K562 (cell line): ENCODE measurements at regions not wholly inside any gene's neighbourhood (a gene's known extent, or its start where the extent isn't known, plus 50 kb on each side); places are given as distances from the start of the nearest gene placed in this dataset.

Source experiments
- ATAC-seq: fragments of 200-7000 bp; cut with Tn5 transposase; 3 replicates; pipeline ENCODE4 v1.9.1; 2020; ENCODE audit warnings: moderate library complexity
- BruUV-seq: library from RNA; stranded (reverse); fragments of 400-500 nt; replicated peaks from 2 replicates; lab custom pipeline; 2021; lab: Mats Ljungman, UMichigan
- CTCF ChIA-PET: fragments of 300-600 bp; formaldehyde crosslinking; extraction: SDS; loops from one replicate; lab custom pipeline; 2021; ENCODE audit warnings: low intra/inter-chr PET ratio; lab: Yijun Ruan, JAX
- POLR2A ChIA-PET: fragments of 300-600, 350-650 bp; sonication (Branson Sonifier 250); formaldehyde crosslinking; extraction: SDS; loops from one replicate; lab custom pipeline; 2021; ENCODE audit warnings: antibody characterized with exemption, inconsistent platforms; lab: Yijun Ruan, JAX
- DNase-seq, 4 experiments: peaks; one replicate each; pipeline versions ENCODE4 v3.0.0 to v3.0.0-alpha.2; 2011 to 2018; ENCODE audit warnings: low spot score in 3 of 4, mixed read lengths in 3 of 4; ENCODE audit errors: extremely low read depth in 1 of 4
- FAIRE-seq: peaks from 2 replicates; lab custom pipeline; 2011; peaks lifted over from hg19 to GRCh38; lab: Jason Lieb, UNC
- H2AFZ ChIP-seq: 2 replicates; pipeline ENCODE4 v1.6.0; 2011; ENCODE audit warnings: low read depth, low read length, control low read depth, inconsistent platforms
- H3K27ac ChIP-seq: fragments of 200-600 bp; 3 replicates; pipeline ENCODE4 v1.8.0; 2011; ENCODE audit warnings: low read depth, mild to moderate bottlenecking, control low read depth, inconsistent platforms, low read length, moderate library complexity, mixed read lengths; ENCODE audit errors: extremely low read depth
- H3K27me3 ChIP-seq, 2 experiments: fragments of 300-600 bp in 1 of 2; 2 replicates in 1 of 2; 3 replicates in 1 of 2; pipeline versions ENCODE4 v1.6.0 to v1.8.0; 2011; ENCODE audit warnings: inconsistent platforms in 2 of 2, low read length in 2 of 2, mild to moderate bottlenecking in 1 of 2, mixed read lengths in 1 of 2, moderate library complexity in 1 of 2; ENCODE audit not compliant: control insufficient read depth in 2 of 2, insufficient read depth in 2 of 2
- H3K36me3 ChIP-seq: fragments of 300-600 bp; 3 replicates; pipeline ENCODE4 v1.8.0; 2011; ENCODE audit warnings: mild to moderate bottlenecking, low read length, inconsistent platforms; ENCODE audit not compliant: control insufficient read depth, insufficient read depth
- H3K4me1 ChIP-seq, 2 experiments: fragments of 200-600 bp in 1 of 2; replicated peaks in 1 of 2; 2 replicates in 1 of 2; 3 replicates in 1 of 2; pipeline versions ENCODE4 v1.5.1 to v1.8.0; 2011; ENCODE audit warnings: inconsistent platforms in 2 of 2, low read length in 2 of 2, mild to moderate bottlenecking in 1 of 2, mixed read lengths in 1 of 2, moderate library complexity in 1 of 2; ENCODE audit not compliant: control insufficient read depth in 2 of 2, insufficient read depth in 2 of 2
- H3K4me2 ChIP-seq: 2 replicates; pipeline ENCODE4 v1.6.1; 2011; ENCODE audit warnings: low read length, control low read depth, inconsistent platforms, mixed read lengths; ENCODE audit not compliant: insufficient read depth
- H3K4me3 ChIP-seq: fragments of 200-600 bp; sonication (generic), shearing (Covaris generic); 2 replicates; pipeline ENCODE4 v1.5.1; 2016; ENCODE audit warnings: control low read depth, inconsistent platforms
- H3K79me2 ChIP-seq: fragments of 200-600 bp; 3 replicates; pipeline ENCODE4 v1.8.0; 2011; ENCODE audit warnings: low read length, inconsistent platforms; ENCODE audit not compliant: control insufficient read depth, insufficient read depth
- H3K9ac ChIP-seq, 2 experiments: 2 replicates each; pipeline versions ENCODE4 v1.6.0 to v1.6.1; 2011; ENCODE audit warnings: low read depth in 2 of 2, low read length in 2 of 2, control low read depth in 1 of 2, inconsistent platforms in 1 of 2, mild to moderate bottlenecking in 1 of 2, mixed read lengths in 1 of 2; ENCODE audit not compliant: insufficient read depth in 1 of 2
- H3K9me1 ChIP-seq: one replicate; pipeline ENCODE4 v1.6.0; 2011; ENCODE audit warnings: inconsistent platforms, mild to moderate bottlenecking, low read length, moderate library complexity; ENCODE audit not compliant: control insufficient read depth, insufficient read depth
- H3K9me3 ChIP-seq: replicated peaks from 2 replicates; pipeline ENCODE4 v1.5.1; 2011; ENCODE audit warnings: low read depth, low read length, inconsistent platforms; ENCODE audit not compliant: control insufficient read depth, insufficient read depth
- H4K20me1 ChIP-seq: replicated peaks from 2 replicates; pipeline ENCODE4 v1.6.1; 2011; ENCODE audit warnings: low read length, inconsistent platforms, mixed read lengths; ENCODE audit not compliant: control insufficient read depth, insufficient read depth
- CAMTA2 ChIP-seq: fragments of 250-450 bp; sonication (Bioruptor Pico); conservative IDR thresholded peaks from 2 replicates; pipeline ENCODE4 v1.5.1; 2022
- CBX3 ChIP-seq, 2 experiments: IDR thresholded peaks; 1 replicate in 1 of 2; 2 replicates in 1 of 2; pipeline ENCODE4 v1.6.1; 2012; ENCODE audit warnings: inconsistent platforms in 2 of 2, low read length in 2 of 2, borderline replicate concordance in 1 of 2, control low read depth in 1 of 2
- CREB1 ChIP-seq, 2 experiments: sonication (generic) in 1 of 2; formaldehyde crosslinking in 1 of 2; IDR thresholded peaks; 2 replicates each; pipeline versions ENCODE4 v1.6.1 to v1.8.0; 2012 to 2022; ENCODE audit warnings: inconsistent platforms in 1 of 2, mild to moderate bottlenecking in 1 of 2, missing genetic modification reagents in 1 of 2, moderate library complexity in 1 of 2
- DDX20 ChIP-seq: fragments of 450-650 bp; IDR thresholded peaks from 2 replicates; pipeline ENCODE4 v1.6.1; 2016; ENCODE audit warnings: missing genetic modification characterization, low read depth, mild to moderate bottlenecking, missing compliant biosample characterization, moderate library complexity
- FOXA1 ChIP-seq: fragments of 450-650 bp; IDR thresholded peaks from 2 replicates; pipeline ENCODE4 v1.6.1; 2016; ENCODE audit warnings: mild to moderate bottlenecking, borderline replicate concordance
- GTF2E2 ChIP-seq: fragments of 200-800 bp; sonication (Bioruptor generic); IDR thresholded peaks from 2 replicates; pipeline ENCODE4 v1.6.1; 2016; ENCODE audit warnings: missing genetic modification characterization, missing compliant biosample characterization
- KAT7 ChIP-seq: sonication (generic); formaldehyde crosslinking; IDR thresholded peaks from 2 replicates; pipeline ENCODE4 v1.8.0; 2022; ENCODE audit warnings: missing genetic modification reagents, mild to moderate bottlenecking, borderline replicate concordance
- L3MBTL2 ChIP-seq: fragments of 450-650 bp; IDR thresholded peaks from 2 replicates; pipeline ENCODE4 v1.6.1; 2016; ENCODE audit warnings: mild to moderate bottlenecking, moderate library complexity
- NCOA6 ChIP-seq: fragments of 450-650 bp; IDR thresholded peaks from 2 replicates; pipeline ENCODE4 v1.6.1; 2017; ENCODE audit warnings: mild to moderate bottlenecking
- SREBF2 ChIP-seq: sonication (generic); formaldehyde crosslinking; IDR thresholded peaks from 2 replicates; pipeline ENCODE4 v1.4.0; 2020; ENCODE audit warnings: mild to moderate bottlenecking, missing genetic modification reagents
- ZFPM2 ChIP-seq: fragments of 250-450 bp; sonication (Bioruptor Pico); IDR thresholded peaks from 2 replicates; pipeline ENCODE4 v1.5.1; 2022; ENCODE audit warnings: mild to moderate bottlenecking
- ZNF584 ChIP-seq: fragments of 200-800 bp; sonication (Bioruptor generic); IDR thresholded peaks from 2 replicates; pipeline ENCODE4 v1.6.1; 2016; ENCODE audit warnings: low read depth, mild to moderate bottlenecking, missing genetic modification characterization, missing compliant biosample characterization
- WGBS: fragments of 100-300 bp; shearing (Covaris generic); methylation state at CpG from one replicate; pipeline ENCODE4 v1.1.6; 2016; ENCODE audit warnings: low coverage, mixed read lengths; ENCODE audit not compliant: insufficient coverage; ENCODE audit errors: missing lambda C conversion rate; 5-methylcytosine and 5-hydroxymethylcytosine counted together
- in situ Hi-C: fragments of 300-500 bp; cut with MboI; formaldehyde crosslinking; loops from 4 replicates; pipeline ENCODE4 v1.15.0; 2018; ENCODE audit warnings: inconsistent platforms, mixed read lengths
- intact Hi-C: fragments of 100-400 bp; cut with micrococcal nuclease; formaldehyde crosslinking; loops from 2 replicates; pipeline ENCODE4 v1.14.2; 2022
- TF ChIP-seq, protein P1 (sequence below): fragments of 250-450 bp; sonication (Bioruptor Pico); IDR thresholded peaks from 2 replicates; pipeline ENCODE4 v1.4.0; 2020
- TF ChIP-seq, protein P2 (sequence below): fragments of 250-450 bp; sonication (Bioruptor Pico); IDR thresholded peaks from 2 replicates; pipeline ENCODE4 v1.8.0; 2021; ENCODE audit warnings: mild to moderate bottlenecking, moderate library complexity

DNA sequence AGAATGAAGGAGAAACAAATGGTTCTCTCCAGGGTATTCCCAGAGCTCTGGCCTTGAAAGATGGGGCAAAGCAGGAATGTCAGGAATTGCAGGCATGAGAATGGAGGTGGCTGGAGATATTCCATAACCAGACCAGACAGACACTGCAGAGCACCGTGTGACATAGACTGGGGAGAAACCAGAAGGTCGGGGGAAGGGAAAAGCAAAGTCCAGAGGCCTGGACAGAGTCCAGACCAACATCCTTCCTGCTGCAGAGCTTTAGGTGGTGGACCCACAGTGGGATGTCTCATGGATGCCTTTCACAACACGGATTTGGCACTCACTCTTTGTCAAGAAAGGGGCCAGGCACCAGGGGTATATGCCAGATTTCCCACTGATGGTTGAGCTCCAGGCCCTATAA, 177.2 kb upstream of the INHBA start (continued):
- TF ChIP-seq, protein P1, sequence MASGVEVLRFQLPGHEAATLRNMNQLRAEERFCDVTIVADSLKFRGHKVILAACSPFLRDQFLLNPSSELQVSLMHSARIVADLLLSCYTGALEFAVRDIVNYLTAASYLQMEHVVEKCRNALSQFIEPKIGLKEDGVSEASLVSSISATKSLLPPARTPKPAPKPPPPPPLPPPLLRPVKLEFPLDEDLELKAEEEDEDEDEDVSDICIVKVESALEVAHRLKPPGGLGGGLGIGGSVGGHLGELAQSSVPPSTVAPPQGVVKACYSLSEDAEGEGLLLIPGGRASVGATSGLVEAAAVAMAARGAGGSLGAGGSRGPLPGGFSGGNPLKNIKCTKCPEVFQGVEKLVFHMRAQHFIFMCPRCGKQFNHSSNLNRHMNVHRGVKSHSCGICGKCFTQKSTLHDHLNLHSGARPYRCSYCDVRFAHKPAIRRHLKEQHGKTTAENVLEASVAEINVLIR: no peak
- TF ChIP-seq FOXA1: no peak
- TF ChIP-seq SREBF2 (CRISPR knock-in tag): no peak
- no peak for TF ChIP-seq CAMTA2 (CRISPR knock-in tag)

DNA sequence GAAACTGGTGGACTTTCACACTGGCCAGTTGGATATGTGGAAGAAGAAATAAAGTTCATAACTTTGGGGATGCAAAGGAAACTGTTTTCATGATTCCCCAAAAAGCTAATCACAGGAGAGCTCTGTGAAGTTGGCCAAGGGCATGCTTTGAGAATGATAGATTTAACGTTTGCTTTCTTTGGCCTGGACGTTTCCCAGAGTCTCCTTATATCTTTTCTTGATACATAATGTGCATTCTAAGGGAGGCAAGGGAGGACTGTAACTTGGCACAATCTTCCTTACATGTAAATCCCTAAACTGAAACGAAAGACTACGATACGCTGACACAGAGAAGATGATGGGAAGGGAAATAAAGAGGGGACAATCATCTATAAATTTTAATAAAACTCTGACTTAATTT, 176.5 kb upstream of the INHBA start:
- ChIA-PET CTCF (no interaction called here), POLR2A (no interaction called here)
- ATAC-seq (no peak), DNase-seq (no peak), FAIRE-seq (no peak)
- Histone ChIP-seq H3K9me1 (no peaks in the 10 kb centered on the region), H3K27ac (no peak overlapping the region), H3K9me3 (no peaks in the 10 kb centered on the region), H3K36me3 (no peaks in the 10 kb centered on the region), H3K27me3 (no peaks in the 10 kb centered on the region), H4K20me1 (no peaks in the 10 kb centered on the region), H3K4me1 (no peaks in the 10 kb centered on the region; a peak in 1 of 5 replicates), H3K9ac (no peak overlapping the region), H2AFZ (no peak overlapping the region), H3K4me3 (no peak overlapping the region), H3K4me2 (no peak overlapping the region), H3K79me2 (no peaks in the 10 kb centered on the region)
- intact Hi-C loops (no loop called here), in situ Hi-C loops (no loop called here)
- TF ChIP-seq KAT7 (CRISPR knock-in tag) (no peak), GTF2E2 (tag) (no peak), CREB1 (IDR thresholded peaks at IDR 0.05) (no peak), CREB1 (CRISPR knock-in tag; IDR thresholded peaks at IDR 0.05) (no peak), DDX20 (tag) (no peak), ZFPM2 (CRISPR knock-in tag) (no peak), L3MBTL2 (no peak), NCOA6 (no peak), ZNF584 (CRISPR knock-in tag) (no peak), CBX3 (IDR thresholded peaks at IDR 0.05; ENCODE audit: borderline replicate concordance in 1 of 2, low read length in 2 of 2) (no peak)
- TF ChIP-seq, protein P2, sequence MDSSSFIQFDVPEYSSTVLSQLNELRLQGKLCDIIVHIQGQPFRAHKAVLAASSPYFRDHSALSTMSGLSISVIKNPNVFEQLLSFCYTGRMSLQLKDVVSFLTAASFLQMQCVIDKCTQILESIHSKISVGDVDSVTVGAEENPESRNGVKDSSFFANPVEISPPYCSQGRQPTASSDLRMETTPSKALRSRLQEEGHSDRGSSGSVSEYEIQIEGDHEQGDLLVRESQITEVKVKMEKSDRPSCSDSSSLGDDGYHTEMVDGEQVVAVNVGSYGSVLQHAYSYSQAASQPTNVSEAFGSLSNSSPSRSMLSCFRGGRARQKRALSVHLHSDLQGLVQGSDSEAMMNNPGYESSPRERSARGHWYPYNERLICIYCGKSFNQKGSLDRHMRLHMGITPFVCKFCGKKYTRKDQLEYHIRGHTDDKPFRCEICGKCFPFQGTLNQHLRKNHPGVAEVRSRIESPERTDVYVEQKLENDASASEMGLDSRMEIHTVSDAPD (CRISPR knock-in tag): no peak
- BruUV-seq: no TSS peak
- 0% methylated on average over 5 of the region's 5 CpGs for WGBS
